ENCODE measurements at regions not wholly inside any gene's neighbourhood (a gene's known extent, or its start where the extent isn't known, plus 50 kb on each side); places are given as distances from the start of the nearest gene placed in this dataset.

GRCh38 chr9:7921545-7922197 lies 122.1 kb upstream of the DMAC1 start:
- DNase-seq (ENCODE audit: low read depth), result no peak
- TF ChIP-seq, protein P1, sequence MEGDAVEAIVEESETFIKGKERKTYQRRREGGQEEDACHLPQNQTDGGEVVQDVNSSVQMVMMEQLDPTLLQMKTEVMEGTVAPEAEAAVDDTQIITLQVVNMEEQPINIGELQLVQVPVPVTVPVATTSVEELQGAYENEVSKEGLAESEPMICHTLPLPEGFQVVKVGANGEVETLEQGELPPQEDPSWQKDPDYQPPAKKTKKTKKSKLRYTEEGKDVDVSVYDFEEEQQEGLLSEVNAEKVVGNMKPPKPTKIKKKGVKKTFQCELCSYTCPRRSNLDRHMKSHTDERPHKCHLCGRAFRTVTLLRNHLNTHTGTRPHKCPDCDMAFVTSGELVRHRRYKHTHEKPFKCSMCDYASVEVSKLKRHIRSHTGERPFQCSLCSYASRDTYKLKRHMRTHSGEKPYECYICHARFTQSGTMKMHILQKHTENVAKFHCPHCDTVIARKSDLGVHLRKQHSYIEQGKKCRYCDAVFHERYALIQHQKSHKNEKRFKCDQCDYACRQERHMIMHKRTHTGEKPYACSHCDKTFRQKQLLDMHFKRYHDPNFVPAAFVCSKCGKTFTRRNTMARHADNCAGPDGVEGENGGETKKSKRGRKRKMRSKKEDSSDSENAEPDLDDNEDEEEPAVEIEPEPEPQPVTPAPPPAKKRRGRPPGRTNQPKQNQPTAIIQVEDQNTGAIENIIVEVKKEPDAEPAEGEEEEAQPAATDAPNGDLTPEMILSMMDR (IDR thresholded peaks at IDR 0.05; ENCODE audit: insufficient read depth, low read depth, low read length, missing control alignments), result no peak
- no peak overlapping the region for H3K4me3 ChIP-seq (ENCODE audit: low read length)

GRCh38 chr9:7912037-7912535 lies 112.5 kb upstream of the DMAC1 start:
- no peak overlapping the region for H3K4me3 ChIP-seq (ENCODE audit: low read length)
- TF ChIP-seq, protein P1 (IDR thresholded peaks at IDR 0.05; ENCODE audit: insufficient read depth, low read depth, low read length, missing control alignments), result no peak
- no peak for DNase-seq (ENCODE audit: low read depth)

DNA sequence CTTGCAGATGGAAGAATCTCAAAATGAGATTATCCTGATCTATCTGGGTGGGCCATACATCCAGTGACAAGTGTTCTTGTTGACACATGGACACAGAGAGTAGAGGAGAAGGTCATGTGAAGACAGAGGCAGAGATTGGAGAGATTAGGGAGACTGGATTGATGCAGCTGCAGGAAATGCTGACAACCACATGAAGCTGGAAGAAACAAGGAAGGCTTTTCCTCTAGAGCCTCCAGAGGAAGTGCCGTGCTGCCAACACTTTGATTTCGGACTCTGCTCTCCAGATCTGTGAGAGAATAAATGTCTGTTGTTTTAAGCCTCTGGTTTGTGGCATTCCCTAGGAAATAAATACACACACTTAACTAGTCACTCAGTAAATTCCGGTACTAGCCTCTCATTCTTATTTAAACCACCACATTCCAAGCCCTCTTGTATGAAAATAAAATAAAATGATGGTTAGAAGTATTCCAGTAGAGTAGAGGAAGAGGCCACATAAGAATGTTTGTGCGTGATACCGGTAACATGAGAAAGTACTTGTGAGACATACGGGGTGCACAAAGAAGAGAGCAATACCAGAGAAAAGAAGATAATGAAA lies 110.9 kb upstream of the DMAC1 start:
- no peak for DNase-seq (ENCODE audit: low read depth)
- TF ChIP-seq, protein P1 (IDR thresholded peaks at IDR 0.05; ENCODE audit: insufficient read depth, low read depth, low read length, missing control alignments), result no peak
- H3K4me3 ChIP-seq (ENCODE audit: low read length), result no peak overlapping the region

- TF ChIP-seq, protein P1 (IDR thresholded peaks at IDR 0.05; ENCODE audit: insufficient read depth, low read depth, low read length, missing control alignments), result no peak
- no peak overlapping the region for H3K4me3 ChIP-seq (ENCODE audit: low read length)
- no peak for DNase-seq (ENCODE audit: low read depth)
These were observed 110.0 kb upstream of the DMAC1 start for GRCh38 chr9:7909537-7909936.

GRCh38 chr9:7907551-7908337 lies 108.2 kb upstream of the DMAC1 start:
- H3K4me3 ChIP-seq (ENCODE audit: low read length), result no peak overlapping the region
- TF ChIP-seq, protein P1 (IDR thresholded peaks at IDR 0.05; ENCODE audit: insufficient read depth, low read depth, low read length, missing control alignments), result no peak
- DNase-seq (ENCODE audit: low read depth), result no peak

DNA sequence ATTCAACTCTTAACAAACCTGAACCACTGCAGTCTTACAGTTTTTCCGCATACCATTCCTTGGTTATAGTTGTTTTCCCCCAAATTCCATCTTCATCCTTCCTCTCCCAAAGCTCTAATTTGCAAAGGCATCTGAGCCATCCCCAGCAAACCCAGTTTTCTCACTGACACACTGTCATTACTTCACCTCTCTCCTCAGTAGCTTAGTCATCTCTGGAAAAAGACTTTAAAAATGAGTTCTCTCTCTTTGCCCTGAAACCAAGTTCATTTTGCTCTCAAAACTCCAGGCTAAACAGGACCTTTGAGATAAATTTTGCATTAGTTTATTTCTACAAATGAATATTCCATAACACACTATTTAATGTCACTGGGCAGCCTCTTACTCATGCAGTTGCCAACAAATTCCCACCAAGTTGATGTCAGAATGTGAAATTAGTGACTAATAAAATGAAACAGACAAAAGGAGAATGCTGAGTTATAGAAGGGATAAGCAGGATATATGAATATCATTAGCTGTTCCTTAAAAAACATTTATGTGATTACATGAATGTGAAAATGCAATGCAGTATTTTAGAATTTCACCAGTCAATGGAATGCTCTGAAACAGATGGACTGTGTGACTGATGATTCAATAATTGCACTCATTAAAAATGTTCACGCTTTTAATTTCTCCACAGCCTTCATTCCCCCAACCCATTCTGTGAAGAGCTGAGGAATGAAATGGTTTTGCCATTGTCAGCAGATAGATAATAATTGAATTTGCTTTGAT lies 107.4 kb upstream of the DMAC1 start:
- no peak for DNase-seq (ENCODE audit: low read depth)
- no peak overlapping the region for H3K4me3 ChIP-seq (ENCODE audit: low read length)
- TF ChIP-seq, protein P1 (IDR thresholded peaks at IDR 0.05; ENCODE audit: insufficient read depth, low read depth, low read length, missing control alignments), result no peak

Measured in epithelial cell of esophagus (primary cell).